ENCODE measurements at regions not wholly inside any gene's neighbourhood (a gene's known extent, or its start where the extent isn't known, plus 50 kb on each side); places are given as distances from the start of the nearest gene placed in this dataset.

- DNase-seq (ENCODE audit: low spot score) = no peak
These were observed 286.8 kb downstream of the RPS24 start for GRCh38 chr10:78320506-78320905.

- DNase-seq (ENCODE audit: low spot score) = no peak
These were observed 287.3 kb downstream of the RPS24 start for GRCh38 chr10:78321000-78321399.

GRCh38 chr10:78321500-78321899 is 287.8 kb downstream of the RPS24 start:
- DNase-seq (ENCODE audit: low spot score) = no peak

- no peak for DNase-seq (ENCODE audit: low spot score)
These were observed 292.7 kb downstream of the RPS24 start for GRCh38 chr10:78326372-78326771.

GRCh38 chr10:78327778-78328591 is 294.3 kb downstream of the RPS24 start:
- DNase-seq (ENCODE audit: low spot score) = no peak

- DNase-seq (ENCODE audit: low spot score) = no peak
These were observed 295.1 kb downstream of the RPS24 start for GRCh38 chr10:78328592-78329404.

GRCh38 chr10:78330884-78331283 is 297.2 kb downstream of the RPS24 start:
- DNase-seq (ENCODE audit: low spot score) = no peak

GRCh38 chr10:78331391-78331922 is 297.8 kb downstream of the RPS24 start:
- DNase-seq (ENCODE audit: low spot score) = no peak

- DNase-seq (ENCODE audit: low spot score) = no peak
These were observed 298.3 kb downstream of the RPS24 start for GRCh38 chr10:78332012-78332411.

GRCh38 chr10:78332657-78333056 is 299.0 kb downstream of the RPS24 start:
- DNase-seq (ENCODE audit: low spot score) = no peak

GRCh38 chr10:78333362-78334143 is 299.9 kb downstream of the RPS24 start:
- no peak for DNase-seq (ENCODE audit: low spot score)

GRCh38 chr10:78335371-78335690 is 301.7 kb downstream of the RPS24 start:
- DNase-seq (ENCODE audit: low spot score) = no peak

- peak; percentile 33 for DNase-seq (ENCODE audit: low spot score)
These were observed 302.2 kb downstream of the RPS24 start for GRCh38 chr10:78335691-78336401.

GRCh38 chr10:78336402-78336791 is 302.7 kb downstream of the RPS24 start:
- no peak for DNase-seq (ENCODE audit: low spot score)

- no peak for DNase-seq (ENCODE audit: low spot score)
These were observed 303.4 kb downstream of the RPS24 start for GRCh38 chr10:78337016-78337415.

GRCh38 chr10:78337646-78338391 is 304.2 kb downstream of the RPS24 start:
- DNase-seq (ENCODE audit: low spot score) = no peak

- no peak for DNase-seq (ENCODE audit: low spot score)
These were observed 305.1 kb downstream of the RPS24 start for GRCh38 chr10:78338717-78339116.

GRCh38 chr10:78339251-78339650 is 305.6 kb downstream of the RPS24 start:
- DNase-seq (ENCODE audit: low spot score) = peak; percentile 51

- DNase-seq (ENCODE audit: low spot score) = no peak
These were observed 308.4 kb downstream of the RPS24 start for GRCh38 chr10:78341953-78342614.
